ENCODE measurements at regions not wholly inside any gene's neighbourhood (a gene's known extent, or its start where the extent isn't known, plus 50 kb on each side); places are given as distances from the start of the nearest gene placed in this dataset.

DNA sequence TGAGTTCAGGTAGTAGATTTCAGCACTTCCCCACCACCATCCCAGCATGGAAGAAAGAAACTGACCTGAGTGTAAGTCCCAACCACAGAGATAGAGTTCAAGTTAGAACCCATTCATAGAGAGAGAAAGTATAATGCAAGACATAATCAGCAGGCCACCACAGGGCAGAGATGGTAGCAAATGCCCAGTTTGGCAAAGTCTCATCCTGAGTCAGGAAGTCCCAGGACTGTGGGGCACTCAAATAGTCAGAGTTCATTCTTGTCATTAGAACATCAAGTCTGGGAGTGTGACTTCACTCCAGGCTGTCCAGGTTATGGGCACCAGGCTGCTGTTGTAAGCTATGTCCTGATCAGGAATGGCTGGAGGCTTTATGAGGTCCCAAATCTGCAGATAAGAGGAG lies 72.0 kb upstream of the USP47 start:
- Histone ChIP-seq H4K20me1 (ENCODE audit: low read length) (no peaks in the 10 kb centered on the region), H3K9ac (ENCODE audit: low read length) (no peak overlapping the region), H3K4me1 (ENCODE audit: insufficient read depth, low read length) (no peaks in the 10 kb centered on the region), H3K27me3 (ENCODE audit: low read length) (peaks cover 27% of the 10 kb centered on the region; the same call in 1 of the 2 replicates), H3K9me2 (replicated peaks; ENCODE audit: low read length) (no peaks in the 10 kb centered on the region), H2AFZ (ENCODE audit: low read length) (no peak overlapping the region), H3K36me3 (ENCODE audit: low read depth, low read length) (no peaks in the 10 kb centered on the region), H3K27ac (ENCODE audit: low read length) (no peak overlapping the region), H3K4me3 (ENCODE audit: low read length) (no peak overlapping the region), H3K79me2 (ENCODE audit: low read length) (no peaks in the 10 kb centered on the region), H3F3A (ENCODE audit: low read length, unreplicated experiment) (no peaks in the 10 kb centered on the region), H3K9me3 (ENCODE audit: low read length) (no peaks in the 10 kb centered on the region), H3K4me2 (ENCODE audit: low read length) (no peak overlapping the region)
- no TSS peak for BruUV-seq (replicated peaks)
- ChIA-PET POLR2A (ENCODE audit: unreplicated experiment) (no interaction called here), CTCF (no interaction called here)
- TF ChIP-seq EZH2 (IDR thresholded peaks at IDR 0.05; ENCODE audit: low read length, unreplicated experiment) (no peak), EZH2phosphoT487 (IDR thresholded peaks at IDR 0.05; ENCODE audit: borderline replicate concordance, low read length) (no peak), CTCF (conservative IDR thresholded peaks at IDR 0.05; ENCODE audit: low read depth, low read length) (no peak)
- intact Hi-C loops (cut with micrococcal nuclease): no loop called here
- ATAC-seq (no peak), DNase-seq (no peak)

DNA sequence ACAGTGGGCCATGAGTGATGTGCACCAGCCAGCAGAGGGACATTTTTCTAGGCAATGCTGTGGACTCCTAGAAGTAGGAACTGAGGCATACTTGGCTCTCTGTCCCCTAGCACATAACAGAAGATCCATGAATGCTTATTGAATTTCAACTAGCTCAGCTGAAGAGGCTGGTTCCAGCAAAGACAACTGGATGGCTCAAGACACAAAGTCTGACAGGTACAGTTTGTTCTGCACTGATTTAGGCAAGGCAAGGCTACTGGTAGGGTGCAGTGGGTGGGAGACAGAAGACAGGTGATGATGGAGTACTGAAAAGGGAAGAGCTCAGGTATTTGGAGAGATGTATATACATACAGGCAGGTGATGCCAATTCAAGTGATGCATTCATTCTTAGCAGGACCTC lies 72.4 kb upstream of the USP47 start:
- TF ChIP-seq CTCF (conservative IDR thresholded peaks at IDR 0.05; ENCODE audit: low read depth, low read length): no peak
- no peak for TF ChIP-seq EZH2 (IDR thresholded peaks at IDR 0.05; ENCODE audit: low read length, unreplicated experiment)
- TF ChIP-seq EZH2phosphoT487 (IDR thresholded peaks at IDR 0.05; ENCODE audit: borderline replicate concordance, low read length): no peak
- H3K9me2 ChIP-seq (replicated peaks; ENCODE audit: low read length): no peaks in the 10 kb centered on the region
- no TSS peak for BruUV-seq (replicated peaks)
- ATAC-seq (no peak), DNase-seq (no peak)
- no peaks in the 10 kb centered on the region for H3K9me3 ChIP-seq (ENCODE audit: low read length)
- no peak overlapping the region for H3K9ac ChIP-seq (ENCODE audit: low read length)
- ChIA-PET CTCF (no interaction called here), POLR2A (ENCODE audit: unreplicated experiment) (no interaction called here)
- no peaks in the 10 kb centered on the region for H3K4me1 ChIP-seq (ENCODE audit: insufficient read depth, low read length)
- H3K4me2 ChIP-seq (ENCODE audit: low read length): no peak overlapping the region
- peaks cover 30% of the 10 kb centered on the region; the same call in 1 of the 2 replicates for H3K27me3 ChIP-seq (ENCODE audit: low read length)
- no peak overlapping the region for H3K27ac ChIP-seq (ENCODE audit: low read length)
- H3K4me3 ChIP-seq (ENCODE audit: low read length): no peak overlapping the region
- H4K20me1 ChIP-seq (ENCODE audit: low read length): no peaks in the 10 kb centered on the region
- intact Hi-C loops (cut with micrococcal nuclease): no loop called here
- H2AFZ ChIP-seq (ENCODE audit: low read length): no peak overlapping the region
- no peaks in the 10 kb centered on the region for H3F3A ChIP-seq (ENCODE audit: low read length, unreplicated experiment)
- H3K79me2 ChIP-seq (ENCODE audit: low read length): no peaks in the 10 kb centered on the region
- H3K36me3 ChIP-seq (ENCODE audit: low read depth, low read length): no peaks in the 10 kb centered on the region

GRCh38 chr11:11764423-11764803 lies 77.4 kb upstream of the USP47 start:
- Histone ChIP-seq H3K79me2 (ENCODE audit: low read length) (no peaks in the 10 kb centered on the region), H2AFZ (ENCODE audit: low read length) (no peak overlapping the region), H3K27ac (ENCODE audit: low read length) (no peak overlapping the region), H3K27me3 (ENCODE audit: low read length) (peaks cover 33% of the 10 kb centered on the region; the same call in 1 of the 2 replicates), H4K20me1 (ENCODE audit: low read length) (no peaks in the 10 kb centered on the region), H3K4me1 (ENCODE audit: insufficient read depth, low read length) (no peaks in the 10 kb centered on the region), H3K4me2 (ENCODE audit: low read length) (no peak overlapping the region), H3K9me2 (replicated peaks; ENCODE audit: low read length) (no peaks in the 10 kb centered on the region), H3K9me3 (ENCODE audit: low read length) (no peaks in the 10 kb centered on the region), H3F3A (ENCODE audit: low read length, unreplicated experiment) (no peaks in the 10 kb centered on the region), H3K9ac (ENCODE audit: low read length) (no peak overlapping the region), H3K4me3 (ENCODE audit: low read length) (no peak overlapping the region), H3K36me3 (ENCODE audit: low read depth, low read length) (no peaks in the 10 kb centered on the region)
- no peak for ATAC-seq
- intact Hi-C loops (cut with micrococcal nuclease): no loop called here
- POLR2A ChIA-PET (ENCODE audit: unreplicated experiment): no interaction called here
- BruUV-seq (replicated peaks): no TSS peak
- DNase-seq: no peak
- TF ChIP-seq EZH2phosphoT487 (IDR thresholded peaks at IDR 0.05; ENCODE audit: borderline replicate concordance, low read length): no peak
- TF ChIP-seq CTCF (conservative IDR thresholded peaks at IDR 0.05; ENCODE audit: low read depth, low read length): no peak
- CTCF ChIA-PET: no interaction called here
